Glutamatergic neuron (in vitro differentiated cells): ENCODE measurements at regions not wholly inside any gene's neighbourhood (a gene's known extent, or its start where the extent isn't known, plus 50 kb on each side); places are given as distances from the start of the nearest gene placed in this dataset.

Experiments
- DNase-seq: peaks from one replicate; pipeline ENCODE4 v3.0.0; 2022
- H3K27ac Mint-ChIP-seq: one replicate; pipeline ENCODE4 v1.8.0; 2020; ENCODE audit warnings: mild to moderate bottlenecking, mixed read lengths, inconsistent platforms; ENCODE audit not compliant: unreplicated experiment
- H3K27me3 Mint-ChIP-seq: one replicate; pipeline ENCODE4 v1.8.0; 2020; ENCODE audit warnings: mild to moderate bottlenecking, moderate library complexity, mixed read lengths, inconsistent platforms; ENCODE audit not compliant: unreplicated experiment
- H3K36me3 Mint-ChIP-seq: one replicate; pipeline ENCODE4 v1.8.0; 2020; ENCODE audit warnings: mild to moderate bottlenecking, mixed read lengths, inconsistent platforms; ENCODE audit not compliant: unreplicated experiment
- H3K4me1 Mint-ChIP-seq: one replicate; pipeline ENCODE4 v1.8.0; 2020; ENCODE audit warnings: mild to moderate bottlenecking, low read depth, mixed read lengths, inconsistent platforms; ENCODE audit not compliant: unreplicated experiment
- H3K4me3 Mint-ChIP-seq: one replicate; pipeline ENCODE4 v1.8.0; 2020; ENCODE audit warnings: mild to moderate bottlenecking, mixed read lengths, inconsistent platforms; ENCODE audit not compliant: unreplicated experiment
- H3K9me3 Mint-ChIP-seq: one replicate; pipeline ENCODE4 v1.8.0; 2020; ENCODE audit warnings: mild to moderate bottlenecking, moderate library complexity, mixed read lengths, inconsistent platforms; ENCODE audit not compliant: unreplicated experiment
- CTCF ChIP-seq: fragments of 200-600 bp; sonication (generic); IDR thresholded peaks from one replicate; pipeline ENCODE4 v1.5.0; 2021; ENCODE audit not compliant: partially characterized antibody, unreplicated experiment

- Mint-ChIP-seq H3K4me1 (peaks cover 15% of the 10 kb centered on the region), H3K27ac (no peak overlapping the region), H3K27me3 (peaks cover 9% of the 10 kb centered on the region), H3K36me3 (peaks cover 20% of the 10 kb centered on the region), H3K4me3 (no peak overlapping the region), H3K9me3 (peaks cover 1% of the 10 kb centered on the region)
- TF ChIP-seq CTCF, result no peak
- no peak for DNase-seq
Measured at GRCh38 chr6:15800841-15801617, 138.2 kb upstream of the DTNBP1 start.

GRCh38 chr6:15798533-15799255 is 135.9 kb upstream of the DTNBP1 start:
- Mint-ChIP-seq H3K27ac (no peak overlapping the region), H3K4me3 (no peak overlapping the region), H3K36me3 (peaks cover 22% of the 10 kb centered on the region), H3K27me3 (peaks cover 6% of the 10 kb centered on the region), H3K4me1 (peaks cover 5% of the 10 kb centered on the region), H3K9me3 (peaks cover 2% of the 10 kb centered on the region)
- no peak for DNase-seq
- TF ChIP-seq CTCF, result no peak

GRCh38 chr6:15796844-15797243 is 134.0 kb upstream of the DTNBP1 start:
- Mint-ChIP-seq H3K4me1 (peaks cover 7% of the 10 kb centered on the region), H3K27me3 (peaks cover 2% of the 10 kb centered on the region), H3K36me3 (peaks cover 22% of the 10 kb centered on the region), H3K9me3 (peaks cover 2% of the 10 kb centered on the region), H3K27ac (no peak overlapping the region), H3K4me3 (no peak overlapping the region)
- DNase-seq, result no peak
- no peak for TF ChIP-seq CTCF

GRCh38 chr6:15796130-15796771 is 133.4 kb upstream of the DTNBP1 start:
- H3K27ac Mint-ChIP-seq, result no peak overlapping the region
- H3K9me3 Mint-ChIP-seq, result peaks cover 2% of the 10 kb centered on the region
- peaks cover 2% of the 10 kb centered on the region for H3K27me3 Mint-ChIP-seq
- peaks cover 22% of the 10 kb centered on the region for H3K36me3 Mint-ChIP-seq
- no peak for DNase-seq
- H3K4me1 Mint-ChIP-seq, result peaks cover 8% of the 10 kb centered on the region
- H3K4me3 Mint-ChIP-seq, result no peak overlapping the region
- TF ChIP-seq CTCF, result no peak
